GM19463 (cell line): ENCODE measurements at regions not wholly inside any gene's neighbourhood (a gene's known extent, or its start where the extent isn't known, plus 50 kb on each side); places are given as distances from the start of the nearest gene placed in this dataset.

Experiments
- ATAC-seq: cut with Tn5 transposase; IDR thresholded peaks from one replicate; pipeline ENCODE4 v1.9.1; 2021; ENCODE audit warnings: mild to moderate bottlenecking, moderate library complexity; ENCODE audit not compliant: unreplicated experiment

- no peak for ATAC-seq
These were observed 314.8 kb downstream of the DIPK2A start for GRCh38 chr3:144286235-144286910.

- ATAC-seq = no peak
These were observed 315.4 kb downstream of the DIPK2A start for GRCh38 chr3:144287001-144287400.

- ATAC-seq = no peak
These were observed 317.4 kb downstream of the DIPK2A start for GRCh38 chr3:144289057-144289456.

- peak; percentile 83 for ATAC-seq
These were observed 323.3 kb downstream of the DIPK2A start for GRCh38 chr3:144294659-144295538.

GRCh38 chr3:144295613-144296012 is 324.0 kb downstream of the DIPK2A start:
- ATAC-seq = no peak

DNA sequence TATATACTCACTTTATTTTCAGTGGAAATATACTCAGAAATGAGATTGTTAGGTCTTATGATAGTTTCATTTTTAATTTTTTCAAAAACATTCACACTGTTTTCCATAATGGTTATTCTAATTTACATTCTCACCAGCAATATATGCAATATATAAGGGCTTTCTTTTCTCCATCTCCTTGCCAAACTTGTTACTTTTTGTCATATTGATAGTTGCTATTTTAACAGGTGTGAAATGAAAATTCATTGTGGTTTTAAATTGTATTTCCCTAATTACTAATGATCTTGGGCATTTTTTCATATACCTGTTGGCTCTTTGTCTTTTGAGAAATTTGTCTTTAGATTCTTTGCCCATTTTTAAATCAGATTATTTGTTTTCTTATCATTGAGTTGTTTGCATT is 325.2 kb downstream of the DIPK2A start:
- peak; percentile 31 for ATAC-seq

- ATAC-seq = no peak
These were observed 330.2 kb downstream of the DIPK2A start for GRCh38 chr3:144301863-144302262.

DNA sequence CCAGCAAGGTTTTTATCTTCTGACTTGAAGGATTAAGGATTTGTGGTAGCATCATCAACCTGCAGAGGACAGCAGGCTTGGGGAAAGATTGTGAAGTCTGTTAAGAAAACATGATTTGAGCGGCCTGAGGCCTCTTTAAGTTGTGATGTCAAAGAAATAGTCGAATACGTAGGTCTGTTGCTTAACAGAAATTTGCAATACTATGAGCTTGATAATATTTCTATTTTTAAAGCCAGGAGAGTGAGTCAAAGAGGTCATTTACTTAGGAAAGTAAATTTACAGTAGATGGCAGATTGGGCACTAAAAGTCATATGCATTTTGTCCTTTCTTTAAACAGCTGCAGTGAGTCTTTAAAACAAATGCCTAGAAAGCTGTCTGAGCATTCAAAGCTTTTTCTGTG is 336.3 kb downstream of the DIPK2A start:
- ATAC-seq = no peak

DNA sequence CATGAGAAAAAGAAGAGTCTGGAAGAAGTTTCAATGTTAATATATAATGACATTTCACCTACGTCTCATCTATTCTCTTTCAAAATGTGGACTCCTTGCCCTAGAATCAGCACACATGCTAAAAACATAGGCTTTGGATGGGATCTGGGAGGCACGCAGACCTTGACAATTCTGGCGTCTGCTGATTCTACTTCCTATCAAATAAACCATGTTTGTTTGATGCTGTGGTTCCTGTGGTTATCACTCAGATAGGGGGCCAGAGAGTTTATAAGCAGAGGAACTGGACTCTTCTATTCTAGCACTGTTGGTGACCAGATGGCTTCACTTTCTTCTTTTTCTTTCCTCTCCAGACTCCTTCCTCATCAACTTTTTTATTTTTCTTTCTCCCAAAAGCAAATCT is 336.8 kb downstream of the DIPK2A start:
- no peak for ATAC-seq

- no peak for ATAC-seq
These were observed 341.1 kb downstream of the DIPK2A start for GRCh38 chr3:144312702-144313101.

DNA sequence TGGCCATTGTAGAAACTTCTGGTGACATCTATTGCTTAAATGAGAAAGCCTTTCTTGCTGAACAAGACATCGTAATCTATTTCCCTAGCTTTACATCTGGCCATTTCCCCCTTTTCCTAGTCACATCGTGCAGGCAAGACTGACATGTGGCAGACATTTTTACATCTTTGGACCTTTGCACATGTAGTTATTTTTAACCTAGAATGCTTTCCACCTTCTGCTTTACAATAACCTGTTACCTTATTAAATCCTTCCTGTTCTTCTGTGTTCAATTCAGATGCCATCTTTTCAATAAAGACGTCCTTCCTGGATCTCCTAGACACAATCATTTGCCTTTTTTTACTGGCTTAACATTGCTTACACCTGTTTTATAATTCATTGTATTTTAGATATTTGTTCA is 343.3 kb downstream of the DIPK2A start:
- ATAC-seq = no peak

- no peak for ATAC-seq
These were observed 346.3 kb downstream of the DIPK2A start for GRCh38 chr3:144317961-144318360.

DNA sequence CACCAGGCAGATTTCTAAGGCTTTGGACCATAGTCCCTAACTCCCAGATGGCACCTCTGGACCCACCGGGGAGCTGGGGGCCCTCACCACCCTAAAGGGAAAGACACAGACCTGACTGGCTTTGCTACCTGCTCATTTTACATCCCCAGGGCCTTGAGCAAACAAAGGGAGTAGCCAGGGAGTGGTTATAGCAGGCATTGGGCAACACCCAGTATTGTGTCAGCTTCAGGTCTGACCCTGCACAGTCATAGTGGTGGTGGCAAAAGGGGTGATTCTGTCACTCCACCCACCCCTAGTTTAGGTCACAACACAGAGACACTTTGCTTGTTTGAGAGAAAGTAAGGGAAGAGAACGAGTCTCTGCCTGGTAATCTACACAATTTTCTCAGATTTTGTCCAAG is 352.5 kb downstream of the DIPK2A start:
- no peak for ATAC-seq

GRCh38 chr3:144332868-144333267 is 361.2 kb downstream of the DIPK2A start:
- no peak for ATAC-seq

- no peak for ATAC-seq
These were observed 369.8 kb downstream of the DIPK2A start for GRCh38 chr3:144341471-144341870.

- no peak for ATAC-seq
These were observed 371.7 kb downstream of the DIPK2A start for GRCh38 chr3:144343343-144343742.

- no peak for ATAC-seq
These were observed 372.2 kb downstream of the DIPK2A start for GRCh38 chr3:144343777-144344176.

DNA sequence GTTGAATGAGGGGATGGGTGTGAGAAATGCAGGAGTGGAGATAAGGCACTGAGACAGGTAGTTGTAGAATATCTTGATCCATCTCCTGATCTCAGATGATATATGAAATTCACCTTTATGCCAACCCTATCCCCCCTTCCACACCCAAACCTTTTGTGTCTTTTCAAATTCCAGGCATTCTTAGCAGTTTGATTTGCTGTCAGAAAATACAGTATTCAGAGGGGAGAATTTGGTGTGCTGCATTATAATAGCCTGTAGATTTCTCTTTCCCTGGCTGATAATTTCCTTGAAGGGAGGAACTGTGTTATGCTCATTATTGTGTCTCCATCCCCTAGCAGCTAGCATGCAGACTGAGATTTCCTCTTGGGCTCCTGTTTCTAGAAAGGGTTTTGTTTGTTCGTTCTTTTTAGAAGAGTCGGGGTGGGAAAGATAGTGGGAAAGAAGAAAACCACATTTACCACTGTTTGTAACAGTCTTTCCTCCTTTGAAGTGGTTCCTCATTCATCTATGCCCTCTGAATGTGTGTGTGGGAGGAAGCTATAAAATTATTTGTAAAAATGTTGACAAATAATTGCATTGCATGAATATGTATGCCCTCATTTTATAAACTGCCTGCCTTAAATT is 373.4 kb downstream of the DIPK2A start:
- ATAC-seq = no peak

GRCh38 chr3:144350125-144350524 is 378.5 kb downstream of the DIPK2A start:
- no peak for ATAC-seq

DNA sequence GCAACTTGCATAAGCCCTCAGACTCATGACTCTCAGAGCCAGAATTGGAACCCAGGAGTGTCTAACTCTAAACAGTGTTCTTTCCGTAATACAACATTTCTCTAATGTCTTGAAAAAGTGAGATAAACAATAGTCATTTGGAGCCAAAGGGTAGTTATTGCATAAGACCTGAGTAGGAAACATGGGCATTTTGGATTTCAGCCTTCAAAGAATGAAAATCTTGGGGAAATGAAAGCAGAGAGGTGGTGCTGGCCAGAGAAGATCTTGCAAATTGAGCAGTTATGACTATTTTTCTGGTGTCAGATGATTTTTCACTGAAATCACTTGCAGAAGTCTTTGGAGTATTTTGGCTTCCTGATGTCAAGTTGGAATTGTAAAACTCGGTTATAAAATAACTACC is 379.4 kb downstream of the DIPK2A start:
- no peak for ATAC-seq

DNA sequence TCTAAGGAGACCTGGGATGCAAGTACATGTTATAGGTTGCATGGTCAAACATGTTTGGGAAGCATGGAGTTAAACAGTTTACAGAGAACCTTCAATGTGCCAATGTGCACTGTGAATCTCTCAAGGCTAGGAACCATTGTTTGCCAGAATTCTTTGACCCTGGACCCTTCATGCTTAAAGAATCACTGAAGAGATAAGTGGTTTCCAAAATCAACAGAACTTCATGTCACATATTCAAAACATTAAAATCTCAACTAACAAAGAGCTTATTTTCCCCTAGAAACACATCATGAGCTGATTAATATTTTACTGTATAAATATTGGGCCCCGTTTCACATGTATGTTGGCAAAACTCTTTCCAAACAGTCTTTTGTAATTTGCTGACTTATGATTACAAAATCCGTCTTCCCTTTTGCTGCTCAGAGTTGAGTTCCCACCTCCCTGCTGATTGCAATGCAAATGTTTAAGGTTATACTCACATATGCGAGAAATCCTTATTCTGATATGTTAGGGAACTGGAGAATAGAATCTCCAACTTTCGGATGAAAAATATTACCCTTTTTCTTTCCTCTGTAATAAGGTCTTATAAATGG is 380.2 kb downstream of the DIPK2A start:
- ATAC-seq = no peak
